Astrocyte of the spinal cord (primary cell): ENCODE measurements at regions not wholly inside any gene's neighbourhood (a gene's known extent, or its start where the extent isn't known, plus 50 kb on each side); places are given as distances from the start of the nearest gene placed in this dataset.

Experiments used
- DNase-seq: peaks from one replicate; pipeline ENCODE4 v3.0.0; 2011; ENCODE audit warnings: low read depth, low spot score
- H3K4me3 ChIP-seq: 2 replicates; pipeline ENCODE4 v1.5.1; 2011; ENCODE audit warnings: low read depth, mild to moderate bottlenecking, low read length, moderate library complexity
- in situ Hi-C: cut with HindIII; loops from 2 replicates; pipeline ENCODE4 v1.10.0; 2017; ENCODE audit warnings: low sequenced_read_pairs
- TF ChIP-seq, protein P1 (sequence below): IDR thresholded peaks from 2 replicates; pipeline ENCODE4 v1.5.1; 2012; ENCODE audit warnings: low read depth, mild to moderate bottlenecking, low read length, inconsistent platforms

GRCh38 chrX:10379878-10380277 lies 223.1 kb downstream of the CLCN4 start:
- no peak overlapping the region for H3K4me3 ChIP-seq
- TF ChIP-seq, protein P1, sequence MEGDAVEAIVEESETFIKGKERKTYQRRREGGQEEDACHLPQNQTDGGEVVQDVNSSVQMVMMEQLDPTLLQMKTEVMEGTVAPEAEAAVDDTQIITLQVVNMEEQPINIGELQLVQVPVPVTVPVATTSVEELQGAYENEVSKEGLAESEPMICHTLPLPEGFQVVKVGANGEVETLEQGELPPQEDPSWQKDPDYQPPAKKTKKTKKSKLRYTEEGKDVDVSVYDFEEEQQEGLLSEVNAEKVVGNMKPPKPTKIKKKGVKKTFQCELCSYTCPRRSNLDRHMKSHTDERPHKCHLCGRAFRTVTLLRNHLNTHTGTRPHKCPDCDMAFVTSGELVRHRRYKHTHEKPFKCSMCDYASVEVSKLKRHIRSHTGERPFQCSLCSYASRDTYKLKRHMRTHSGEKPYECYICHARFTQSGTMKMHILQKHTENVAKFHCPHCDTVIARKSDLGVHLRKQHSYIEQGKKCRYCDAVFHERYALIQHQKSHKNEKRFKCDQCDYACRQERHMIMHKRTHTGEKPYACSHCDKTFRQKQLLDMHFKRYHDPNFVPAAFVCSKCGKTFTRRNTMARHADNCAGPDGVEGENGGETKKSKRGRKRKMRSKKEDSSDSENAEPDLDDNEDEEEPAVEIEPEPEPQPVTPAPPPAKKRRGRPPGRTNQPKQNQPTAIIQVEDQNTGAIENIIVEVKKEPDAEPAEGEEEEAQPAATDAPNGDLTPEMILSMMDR, result no peak
- in situ Hi-C loops, result no loop called here
- DNase-seq, result no peak

DNA sequence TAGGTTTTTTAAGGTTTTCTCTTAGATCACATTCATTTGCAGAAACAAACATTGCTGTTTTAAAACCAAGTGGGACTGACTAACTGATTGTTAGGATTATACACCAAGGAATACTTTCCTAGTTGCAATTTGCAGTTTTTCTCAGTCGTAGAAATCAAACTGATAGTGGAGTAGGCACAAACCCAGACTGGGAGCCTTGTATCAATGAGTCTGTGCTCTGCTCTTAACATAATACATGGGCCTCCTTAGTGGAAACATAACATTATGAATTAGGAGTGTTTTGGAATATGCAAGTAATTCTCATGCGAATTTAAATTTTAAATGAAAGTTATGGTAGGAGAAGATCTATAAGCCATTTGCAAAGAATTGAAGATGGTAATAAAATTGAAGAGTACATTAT lies 223.5 kb downstream of the CLCN4 start:
- H3K4me3 ChIP-seq, result no peak overlapping the region
- in situ Hi-C loops, result no loop called here
- TF ChIP-seq, protein P1, result no peak
- DNase-seq, result no peak

DNA sequence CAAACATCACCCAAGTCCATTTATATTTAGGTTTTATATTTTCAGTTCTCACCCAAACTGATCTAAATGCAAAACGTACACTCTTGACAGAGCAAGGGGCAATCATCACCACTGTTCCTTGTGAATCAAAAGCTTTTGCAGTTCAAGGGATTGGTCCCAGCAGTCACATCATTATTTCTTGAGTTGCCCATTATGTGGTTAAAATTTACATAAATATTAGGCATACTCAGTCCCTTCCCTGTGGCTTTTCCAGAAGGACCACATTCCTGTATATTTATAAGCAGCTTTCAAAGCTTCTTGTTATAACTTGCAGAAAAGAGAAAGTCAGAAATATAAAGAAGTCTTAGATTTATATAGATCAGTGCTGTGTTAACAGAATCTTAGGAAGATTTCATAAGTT lies 224.4 kb downstream of the CLCN4 start:
- no peak for DNase-seq
- TF ChIP-seq, protein P1, result no peak
- no peak overlapping the region for H3K4me3 ChIP-seq
- in situ Hi-C loops, result no loop called here

GRCh38 chrX:10387011-10387410 lies 230.2 kb downstream of the CLCN4 start:
- TF ChIP-seq, protein P1, result no peak
- in situ Hi-C loops, result no loop called here
- H3K4me3 ChIP-seq, result no peak overlapping the region
- DNase-seq, result no peak

- TF ChIP-seq, protein P1, result no peak
- DNase-seq, result no peak
- in situ Hi-C loops, result no loop called here
Measured at GRCh38 chrX:10390187-10390586, 230.2 kb downstream of the MID1 start.

GRCh38 chrX:10393241-10393640 lies 227.1 kb downstream of the MID1 start:
- H3K4me3 ChIP-seq, result no peak overlapping the region
- no peak for DNase-seq
- in situ Hi-C loops, result no loop called here
- TF ChIP-seq, protein P1, result no peak

More at GRCh38 chrX:10390187-10390586, 230.2 kb downstream of the MID1 start:
- H3K4me3 ChIP-seq, result no peak overlapping the region

- in situ Hi-C loops, result no loop called here
Measured at GRCh38 chrX:10393899-10394298, 226.5 kb downstream of the MID1 start.

More at GRCh38 chrX:10393899-10394298, 226.5 kb downstream of the MID1 start:
- TF ChIP-seq, protein P1, result no peak
- DNase-seq, result no peak
- H3K4me3 ChIP-seq, result no peak overlapping the region
